ENCODE measurements at regions not wholly inside any gene's neighbourhood (a gene's known extent, or its start where the extent isn't known, plus 50 kb on each side); places are given as distances from the start of the nearest gene placed in this dataset.

- TF ChIP-seq CTCF (IDR thresholded peaks at IDR 0.05) (no peak), TCF7L2 (IDR thresholded peaks at IDR 0.05; ENCODE audit: low read depth, low read length) (no peak)
These were observed 193.4 kb upstream of the SEMA6D start for GRCh38 chr15:47523681-47524475.
